PC-9 (cell line): ENCODE measurements at regions not wholly inside any gene's neighbourhood (a gene's known extent, or its start where the extent isn't known, plus 50 kb on each side); places are given as distances from the start of the nearest gene placed in this dataset.

Experiments used
- BruUV-seq: library from RNA; stranded (reverse); fragments of 400-500 nt; replicated peaks from 2 replicates; lab custom pipeline; 2021; lab: Mats Ljungman, UMichigan
- CTCF ChIA-PET: fragments of 300-600 bp; sonication (Branson Sonifier 250); formaldehyde crosslinking; loops from one replicate; lab custom pipeline; 2022; ENCODE audit warnings: antibody characterized with exemption; lab: Charles Lee
- POLR2A ChIA-PET: fragments of 300-600 bp; sonication (Branson Sonifier 250); formaldehyde crosslinking; loops from one replicate; lab custom pipeline; 2022; ENCODE audit warnings: antibody characterized with exemption; ENCODE audit not compliant: unreplicated experiment; lab: Charles Lee
- DNase-seq, 2 experiments: peaks; one replicate each; pipeline versions ENCODE4 v3.0.0 to v3.0.0-alpha.2; 2015 to 2022; ENCODE audit warnings: mixed read lengths in 1 of 2
- H2AFZ ChIP-seq: fragments of 200-600 bp; sonication (generic); 2 replicates; pipeline ENCODE4 v1.8.1; 2017; ENCODE audit warnings: antibody characterized with exemption
- H3F3A ChIP-seq: fragments of 200-600 bp; sonication (generic); 2 replicates; pipeline ENCODE4 v1.8.1; 2017; ENCODE audit warnings: antibody characterized with exemption, mild to moderate bottlenecking, low read depth; ENCODE audit not compliant: insufficient read depth
- H3K27ac ChIP-seq: fragments of 200-600 bp; sonication (generic); 2 replicates; pipeline ENCODE4 v1.6.1; 2016; ENCODE audit warnings: mixed run types
- H3K27me3 ChIP-seq: fragments of 200-600 bp; sonication (generic); 2 replicates; pipeline ENCODE4 v1.6.1; 2016; ENCODE audit warnings: low read depth, mixed run types; ENCODE audit not compliant: insufficient read depth
- H3K36me3 ChIP-seq: fragments of 200-600 bp; sonication (generic); 2 replicates; pipeline ENCODE4 v1.6.1; 2016; ENCODE audit warnings: low read depth, mixed run types
- H3K4me1 ChIP-seq: fragments of 200-600 bp; sonication (generic); replicated peaks from 2 replicates; pipeline ENCODE4 v1.6.1; 2016; ENCODE audit warnings: mixed run types; ENCODE audit not compliant: insufficient read depth
- H3K4me2 ChIP-seq: fragments of 200-600 bp; sonication (generic); 2 replicates; pipeline ENCODE4 v1.6.1; 2017; ENCODE audit warnings: mixed run types
- H3K4me3 ChIP-seq: fragments of 200-600 bp; sonication (generic); 2 replicates; pipeline ENCODE4 v1.6.1; 2016; ENCODE audit warnings: mixed run types
- H3K79me2 ChIP-seq: fragments of 200-600 bp; sonication (generic); 2 replicates; pipeline ENCODE4 v1.6.1; 2017; ENCODE audit warnings: low read depth, mixed run types
- H3K9me2 ChIP-seq: fragments of 200-600 bp; sonication (generic); 2 replicates; pipeline ENCODE4 v1.8.1; 2017; ENCODE audit warnings: mild to moderate bottlenecking; ENCODE audit not compliant: insufficient read depth
- H3K9me3 ChIP-seq: fragments of 200-600 bp; sonication (generic); 2 replicates; pipeline ENCODE4 v1.8.1; 2016; ENCODE audit warnings: low read depth; ENCODE audit not compliant: insufficient read depth
- H4K20me1 ChIP-seq: fragments of 200-600 bp; sonication (generic); 2 replicates; pipeline ENCODE4 v1.8.1; 2017; ENCODE audit not compliant: insufficient read depth
- EZH2 ChIP-seq: fragments of 200-600 bp; sonication (generic); IDR thresholded peaks from 2 replicates; pipeline ENCODE4 v1.8.0; 2017; ENCODE audit warnings: antibody characterized with exemption, low read depth
- intact Hi-C: fragments of 100-400 bp; cut with micrococcal nuclease; formaldehyde crosslinking; loops from one replicate; pipeline ENCODE4 v1.10.0; 2022; ENCODE audit not compliant: unreplicated experiment
- TF ChIP-seq, protein P1 (sequence below): fragments of 200-600 bp; sonication (generic); conservative IDR thresholded peaks from 2 replicates; pipeline ENCODE4 v1.6.1; 2017; ENCODE audit warnings: mixed run types, antibody characterized with exemption, mild to moderate bottlenecking, moderate library complexity

DNA sequence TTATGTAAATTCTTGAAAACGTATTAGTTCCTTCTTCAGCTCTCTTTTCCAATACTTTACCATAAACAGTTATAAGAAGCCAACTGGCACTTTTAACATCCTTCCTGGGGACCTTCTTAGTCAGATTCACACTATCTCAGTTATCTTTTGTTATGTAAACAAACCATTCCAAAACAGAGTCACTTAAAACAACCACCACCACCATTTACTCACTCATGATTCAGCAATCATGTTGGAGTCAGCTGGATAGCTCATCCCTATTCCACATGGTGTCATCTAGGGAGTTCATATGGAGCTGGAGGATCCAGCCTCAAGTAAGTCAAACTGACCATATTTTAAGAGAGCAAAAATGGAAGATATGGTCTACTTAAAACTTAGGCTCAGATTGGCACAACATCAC lies 240.3 kb upstream of the IRX3 start:
- no peaks in the 10 kb centered on the region for H3K4me1 ChIP-seq
- intact Hi-C loops: no loop called here
- no peaks in the 10 kb centered on the region for H3K27me3 ChIP-seq
- H3K9me2 ChIP-seq: no peaks in the 10 kb centered on the region
- H4K20me1 ChIP-seq: no peaks in the 10 kb centered on the region
- CTCF ChIA-PET: no interaction called here
- H3K36me3 ChIP-seq: no peaks in the 10 kb centered on the region
- POLR2A ChIA-PET: no interaction called here
- H2AFZ ChIP-seq: no peak overlapping the region
- no peak for TF ChIP-seq EZH2
- TF ChIP-seq, protein P1, sequence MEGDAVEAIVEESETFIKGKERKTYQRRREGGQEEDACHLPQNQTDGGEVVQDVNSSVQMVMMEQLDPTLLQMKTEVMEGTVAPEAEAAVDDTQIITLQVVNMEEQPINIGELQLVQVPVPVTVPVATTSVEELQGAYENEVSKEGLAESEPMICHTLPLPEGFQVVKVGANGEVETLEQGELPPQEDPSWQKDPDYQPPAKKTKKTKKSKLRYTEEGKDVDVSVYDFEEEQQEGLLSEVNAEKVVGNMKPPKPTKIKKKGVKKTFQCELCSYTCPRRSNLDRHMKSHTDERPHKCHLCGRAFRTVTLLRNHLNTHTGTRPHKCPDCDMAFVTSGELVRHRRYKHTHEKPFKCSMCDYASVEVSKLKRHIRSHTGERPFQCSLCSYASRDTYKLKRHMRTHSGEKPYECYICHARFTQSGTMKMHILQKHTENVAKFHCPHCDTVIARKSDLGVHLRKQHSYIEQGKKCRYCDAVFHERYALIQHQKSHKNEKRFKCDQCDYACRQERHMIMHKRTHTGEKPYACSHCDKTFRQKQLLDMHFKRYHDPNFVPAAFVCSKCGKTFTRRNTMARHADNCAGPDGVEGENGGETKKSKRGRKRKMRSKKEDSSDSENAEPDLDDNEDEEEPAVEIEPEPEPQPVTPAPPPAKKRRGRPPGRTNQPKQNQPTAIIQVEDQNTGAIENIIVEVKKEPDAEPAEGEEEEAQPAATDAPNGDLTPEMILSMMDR: no peak
- H3K4me3 ChIP-seq: no peak overlapping the region
- no peaks in the 10 kb centered on the region for H3F3A ChIP-seq
- no peaks in the 10 kb centered on the region; the same call in 1 of the 2 replicates for H3K9me3 ChIP-seq
- H3K4me2 ChIP-seq: no peak overlapping the region
- BruUV-seq: no TSS peak
- H3K79me2 ChIP-seq: no peaks in the 10 kb centered on the region
- DNase-seq: no peak
- H3K27ac ChIP-seq: no peak overlapping the region

- H4K20me1 ChIP-seq: no peaks in the 10 kb centered on the region
- no peaks in the 10 kb centered on the region for H3K79me2 ChIP-seq
- H3F3A ChIP-seq: no peaks in the 10 kb centered on the region
- H3K27ac ChIP-seq: no peak overlapping the region
- intact Hi-C loops: no loop called here
- no peaks in the 10 kb centered on the region for H3K4me1 ChIP-seq
- H3K27me3 ChIP-seq: no peaks in the 10 kb centered on the region
- no TSS peak for BruUV-seq
- no peak for TF ChIP-seq EZH2
- TF ChIP-seq, protein P1: no peak
- no peaks in the 10 kb centered on the region; the same call in 1 of the 2 replicates for H3K9me3 ChIP-seq
- H3K4me3 ChIP-seq: no peak overlapping the region
- no peak overlapping the region for H3K4me2 ChIP-seq
- no peak for DNase-seq
- ChIA-PET CTCF (no interaction called here), POLR2A (no interaction called here)
- no peaks in the 10 kb centered on the region for H3K36me3 ChIP-seq
- H2AFZ ChIP-seq: no peak overlapping the region
- H3K9me2 ChIP-seq: no peaks in the 10 kb centered on the region
These were observed 239.5 kb upstream of the IRX3 start for GRCh38 chr16:54526087-54526486.

GRCh38 chr16:54525104-54525503 lies 238.5 kb upstream of the IRX3 start:
- POLR2A ChIA-PET: no interaction called here
- CTCF ChIA-PET: no interaction called here

DNA sequence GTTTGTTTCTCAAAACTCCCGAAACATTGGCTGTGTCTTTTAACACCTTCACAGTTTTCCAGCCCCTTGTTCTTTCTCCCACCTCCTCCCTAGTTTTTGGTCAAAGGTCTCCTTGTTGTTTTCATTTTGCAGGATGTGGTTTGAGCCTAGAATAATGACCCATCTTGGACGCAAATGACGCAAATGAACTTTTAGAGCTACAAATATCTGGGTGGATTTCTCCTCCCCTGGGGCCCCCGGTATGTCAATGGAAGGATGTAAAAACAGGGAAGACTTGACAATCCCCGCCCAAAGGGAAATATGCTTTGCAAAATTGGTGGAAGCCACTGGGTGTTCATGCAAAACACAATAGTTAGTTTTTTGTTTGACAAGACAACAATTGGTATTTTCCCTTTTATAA lies 236.0 kb upstream of the IRX3 start:
- no peaks in the 10 kb centered on the region; the same call in 1 of the 2 replicates for H3K9me2 ChIP-seq
- ChIA-PET POLR2A (no interaction called here), CTCF (no interaction called here)
- H2AFZ ChIP-seq: no peak overlapping the region
- no peaks in the 10 kb centered on the region for H3F3A ChIP-seq
- no peak overlapping the region for H3K4me2 ChIP-seq
- no peaks in the 10 kb centered on the region for H3K4me1 ChIP-seq
- H3K4me3 ChIP-seq: no peak overlapping the region
- no TSS peak for BruUV-seq
- H3K79me2 ChIP-seq: no peaks in the 10 kb centered on the region
- no peaks in the 10 kb centered on the region for H3K36me3 ChIP-seq
- H3K9me3 ChIP-seq: no peaks in the 10 kb centered on the region; the same call in 1 of the 2 replicates
- no peaks in the 10 kb centered on the region for H4K20me1 ChIP-seq
- DNase-seq: no peak
- TF ChIP-seq EZH2: no peak
- TF ChIP-seq, protein P1: no peak
- H3K27ac ChIP-seq: no peak overlapping the region
- intact Hi-C loops: no loop called here
- H3K27me3 ChIP-seq: no peaks in the 10 kb centered on the region

More at GRCh38 chr16:54525104-54525503, 238.5 kb upstream of the IRX3 start:
- H4K20me1 ChIP-seq: no peaks in the 10 kb centered on the region
- BruUV-seq: no TSS peak
- no peaks in the 10 kb centered on the region; the same call in 1 of the 2 replicates for H3K9me2 ChIP-seq
- no peak overlapping the region for H3K4me2 ChIP-seq
- H3K4me1 ChIP-seq: no peaks in the 10 kb centered on the region
- no peak for TF ChIP-seq EZH2
- no peak overlapping the region for H2AFZ ChIP-seq
- no peak overlapping the region for H3K4me3 ChIP-seq
- H3K9me3 ChIP-seq: no peaks in the 10 kb centered on the region; the same call in 1 of the 2 replicates
- no peaks in the 10 kb centered on the region for H3K27me3 ChIP-seq
- H3F3A ChIP-seq: no peaks in the 10 kb centered on the region
- no peak for DNase-seq
- no peaks in the 10 kb centered on the region for H3K36me3 ChIP-seq
- no peak overlapping the region for H3K27ac ChIP-seq
- no peaks in the 10 kb centered on the region for H3K79me2 ChIP-seq
- intact Hi-C loops: no loop called here
